Kidney (tissue), 13 donors: ENCODE measurements at regions not wholly inside any gene's neighbourhood (a gene's known extent, or its start where the extent isn't known, plus 50 kb on each side); places are given as distances from the start of the nearest gene placed in this dataset.

ENCODE experiments used
- DNase-seq, 5 donors: peaks; one replicate each; pipeline ENCODE4 v3.0.0-alpha.2; 2013 to 2020
- FAIRE-seq: peaks from 2 replicates; lab custom pipeline; 2012; peaks lifted over from hg19 to GRCh38; lab: Jason Lieb, UNC
- H3K27ac ChIP-seq, 2 donors: one replicate each; pipeline ENCODE4 v1.7.0; 2013; ENCODE audit warnings: low read depth in 2 of 2, low read length in 2 of 2, inconsistent platforms in 1 of 2
- H3K27me3 ChIP-seq: one replicate; pipeline ENCODE4 v1.7.1; 2013; ENCODE audit warnings: low read length, inconsistent platforms; ENCODE audit not compliant: control insufficient read depth, insufficient read depth
- H3K36me3 ChIP-seq, 3 donors: one replicate each; pipeline versions ENCODE4 v1.7.0 to v1.7.1; 2013; ENCODE audit warnings: low read length in 3 of 3, control low read depth in 1 of 3, inconsistent platforms in 1 of 3; ENCODE audit not compliant: insufficient read depth in 3 of 3, control insufficient read depth in 2 of 3
- H3K4me1 ChIP-seq, 3 donors: one replicate each; pipeline versions ENCODE4 v1.7.0 to v1.7.1; 2013; ENCODE audit warnings: low read length in 3 of 3, inconsistent platforms in 1 of 3, low read depth in 1 of 3; ENCODE audit not compliant: control insufficient read depth in 2 of 3, insufficient read depth in 2 of 3
- H3K4me3 ChIP-seq, 3 donors: one replicate each; pipeline versions ENCODE4 v1.7.0 to v1.8.1; 2013; ENCODE audit warnings: low read length in 3 of 3, control low read depth in 1 of 3, inconsistent platforms in 1 of 3
- H3K9ac ChIP-seq, 3 donors: one replicate each; pipeline versions ENCODE4 v1.7.0 to v1.7.1; 2013; ENCODE audit warnings: low read length in 3 of 3, control low read depth in 1 of 3, inconsistent platforms in 1 of 3
- H3K9me3 ChIP-seq, 3 donors: one replicate each; pipeline versions ENCODE4 v1.7.0 to v1.7.1; 2013; ENCODE audit warnings: low read length in 3 of 3, control low read depth in 1 of 3, inconsistent platforms in 1 of 3; ENCODE audit not compliant: control insufficient read depth in 2 of 3, insufficient read depth in 1 of 3
- CTCF ChIP-seq: IDR thresholded peaks from 3 replicates; pipeline ENCODE4 v1.5.1; 2012; ENCODE audit warnings: mild to moderate bottlenecking, moderate library complexity, borderline replicate concordance; ENCODE audit not compliant: insufficient read depth; ENCODE audit errors: extremely low read depth
- intact Hi-C: fragments of 100-400 bp; cut with DNase I; formaldehyde crosslinking; loops from one replicate; pipeline ENCODE4 v1.11.1; 2022
- donor health status: control.
- donor health status: control.
- donor health status: control.
- donor health status: control.
- donor health status: control.
- donor health status: DM: yes; HTN: yes; CAD: no.
- donor health status: Normal renal cell carcinoma (clear cell type).

GRCh38 chr20:19834287-19834686 lies 76.2 kb downstream of the RIN2 start:
- Histone ChIP-seq H3K36me3 (no peaks in the 10 kb centered on the region), H3K9ac (no peak overlapping the region), H3K4me1 (peaks cover 0 to 9% (median 2%) of the 10 kb centered on the region in 3 donors), H3K4me3 (no peak overlapping the region), H3K27me3 (no peaks in the 10 kb centered on the region), H3K27ac (no peak overlapping the region), H3K9me3 (no peaks in the 10 kb centered on the region)
- FAIRE-seq (no peak), DNase-seq (no peak)
- no peak for TF ChIP-seq CTCF
- intact Hi-C loops: no loop called here

- H3K4me3 ChIP-seq: no peak overlapping the region
- DNase-seq (no peak), FAIRE-seq (no peak)
- no peak overlapping the region for H3K9ac ChIP-seq
- no peak overlapping the region for H3K27ac ChIP-seq
- peaks cover 0 to 4% (median under 1%) of the 10 kb centered on the region in 3 donors for H3K4me1 ChIP-seq
- no peaks in the 10 kb centered on the region for H3K9me3 ChIP-seq
- no peak for TF ChIP-seq CTCF
- no peaks in the 10 kb centered on the region for H3K27me3 ChIP-seq
- intact Hi-C loops: no loop called here
- H3K36me3 ChIP-seq: no peaks in the 10 kb centered on the region
Measured at GRCh38 chr20:19834783-19835182, 76.7 kb downstream of the RIN2 start.

- TF ChIP-seq CTCF: no peak
- H3K36me3 ChIP-seq: peaks cover 0 to 2% (median 0%) of the 10 kb centered on the region in 3 donors
- no peaks in the 10 kb centered on the region for H3K4me1 ChIP-seq
- H3K27me3 ChIP-seq: no peaks in the 10 kb centered on the region
- H3K4me3 ChIP-seq: no peak overlapping the region
- DNase-seq (no peak), FAIRE-seq (no peak)
- H3K27ac ChIP-seq: no peak overlapping the region
- H3K9me3 ChIP-seq: no peaks in the 10 kb centered on the region
- no peak overlapping the region for H3K9ac ChIP-seq
- intact Hi-C loops: no loop called here
Measured at GRCh38 chr20:19835533-19836222, 77.6 kb downstream of the RIN2 start.

GRCh38 chr20:19838468-19838867 lies 80.4 kb downstream of the RIN2 start:
- Histone ChIP-seq H3K9me3 (peaks cover 0 to 2% (median 2%) of the 10 kb centered on the region in 3 donors), H3K27me3 (no peaks in the 10 kb centered on the region), H3K4me1 (no peaks in the 10 kb centered on the region), H3K27ac (no peak overlapping the region), H3K9ac (no peak overlapping the region), H3K4me3 (no peak overlapping the region), H3K36me3 (peaks cover 0 to 2% (median 0%) of the 10 kb centered on the region in 3 donors)
- intact Hi-C loops: no loop called here
- DNase-seq: no peak
- TF ChIP-seq CTCF: no peak
- FAIRE-seq: no peak
